OCI-M2 (cell line): ENCODE measurements at regions not wholly inside any gene's neighbourhood (a gene's known extent, or its start where the extent isn't known, plus 50 kb on each side); places are given as distances from the start of the nearest gene placed in this dataset.
"Not testable (repeated sequence)": the region's sequence is repeated elsewhere in the genome, so short reads cannot be mapped to it uniquely, and the experiment has no call there.

Experiments
- DNase-seq: peaks from one replicate; lab custom pipeline; 2025; ENCODE audit not compliant: unreplicated experiment; lab: John Stamatoyannopoulos, UW

DNA sequence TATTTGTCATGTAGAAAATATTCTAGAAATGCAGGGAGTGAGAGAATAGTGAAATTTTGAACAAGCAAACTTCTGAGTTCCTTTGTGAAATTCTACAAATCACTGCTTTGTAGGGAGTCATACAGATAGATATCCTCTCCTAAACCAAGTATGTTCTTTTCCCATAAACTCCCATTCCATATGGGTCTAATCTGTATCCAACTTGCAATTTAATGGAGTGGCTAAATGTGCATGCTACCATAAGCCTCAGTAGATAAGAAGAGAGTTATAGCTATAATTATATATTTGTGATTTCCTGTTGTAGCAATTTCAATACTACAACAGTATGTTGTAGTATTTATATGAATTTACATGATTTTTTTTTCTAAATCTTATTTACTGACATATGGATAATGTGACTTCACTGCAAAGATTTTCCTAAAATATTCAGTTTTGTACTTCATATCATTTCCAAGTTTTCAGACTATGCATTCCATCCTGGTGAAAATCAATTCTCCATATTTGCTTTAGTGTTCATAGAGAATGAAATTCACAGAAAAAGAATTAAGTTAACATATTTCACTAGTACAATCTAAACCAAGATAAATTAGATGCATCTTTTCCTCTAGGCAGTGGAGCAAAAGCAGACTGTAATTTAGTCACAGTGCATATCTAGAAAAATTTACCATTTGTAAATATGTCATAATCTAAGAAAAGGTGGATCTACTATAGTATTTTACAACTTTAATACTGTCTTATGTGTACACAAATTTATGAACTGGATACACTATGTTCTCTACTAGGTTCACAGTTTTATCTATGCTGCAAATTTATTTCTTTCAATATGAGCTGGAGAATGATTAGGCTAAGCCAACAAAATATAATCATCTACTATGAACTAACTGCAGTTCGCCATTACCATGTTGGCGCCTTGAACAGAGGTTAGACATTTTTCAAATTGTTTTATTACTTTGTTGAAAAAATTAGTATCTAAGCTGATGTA lies 372.9 kb upstream of the NDST3 start:
- no peak for DNase-seq

DNA sequence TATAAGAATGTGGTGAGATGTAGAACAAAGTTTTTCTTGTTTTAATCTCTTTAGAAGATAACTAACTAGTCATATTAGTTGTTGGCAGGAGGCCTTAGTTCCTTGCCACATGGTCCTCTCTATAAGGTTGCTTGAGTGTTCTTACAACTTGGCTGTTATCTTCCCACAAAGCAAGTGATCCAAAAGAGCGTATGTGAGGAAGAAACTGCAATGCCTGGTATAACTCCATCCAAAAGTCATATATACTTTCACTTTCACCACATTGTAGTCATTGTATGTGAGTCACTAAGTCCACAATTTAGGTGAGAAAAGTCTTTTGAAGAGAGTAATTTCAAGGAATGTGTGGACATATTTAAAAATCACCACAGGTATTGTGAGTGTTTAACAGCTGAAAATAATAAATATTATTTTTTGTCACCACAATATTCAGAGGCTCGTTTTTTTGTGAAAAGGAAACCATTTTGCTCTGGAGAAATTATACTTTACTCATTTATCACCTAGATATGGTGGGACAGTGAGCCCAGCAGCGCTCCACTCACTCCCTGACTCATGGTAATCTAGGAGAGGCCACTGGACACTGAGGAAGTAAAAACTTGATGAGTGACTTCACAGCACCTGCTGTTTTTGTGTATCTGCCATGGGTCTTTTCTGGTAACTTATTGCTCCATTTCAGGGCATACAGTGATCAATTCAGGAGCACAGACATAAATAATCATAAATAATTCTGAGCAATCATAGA lies 369.4 kb upstream of the NDST3 start:
- DNase-seq = no peak

DNA sequence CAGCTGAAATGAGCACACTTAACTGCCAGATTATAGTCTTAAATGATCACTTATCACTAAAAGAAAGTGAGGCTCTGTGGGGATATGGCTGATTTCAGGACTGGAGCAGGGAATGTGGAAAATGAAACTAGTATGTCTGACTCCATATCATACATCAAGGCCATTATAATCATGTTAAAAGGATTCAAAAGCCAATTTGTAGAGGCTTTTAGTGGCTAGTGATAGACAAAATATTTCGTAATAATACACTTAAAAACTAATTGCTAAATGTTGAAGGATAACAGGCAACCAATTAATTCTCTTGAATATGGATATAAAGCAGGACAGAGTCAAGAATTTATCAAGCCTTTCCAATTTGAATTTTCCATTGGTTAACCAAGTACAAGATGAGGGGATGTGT lies 358.1 kb upstream of the NDST3 start:
- DNase-seq = no peak

DNA sequence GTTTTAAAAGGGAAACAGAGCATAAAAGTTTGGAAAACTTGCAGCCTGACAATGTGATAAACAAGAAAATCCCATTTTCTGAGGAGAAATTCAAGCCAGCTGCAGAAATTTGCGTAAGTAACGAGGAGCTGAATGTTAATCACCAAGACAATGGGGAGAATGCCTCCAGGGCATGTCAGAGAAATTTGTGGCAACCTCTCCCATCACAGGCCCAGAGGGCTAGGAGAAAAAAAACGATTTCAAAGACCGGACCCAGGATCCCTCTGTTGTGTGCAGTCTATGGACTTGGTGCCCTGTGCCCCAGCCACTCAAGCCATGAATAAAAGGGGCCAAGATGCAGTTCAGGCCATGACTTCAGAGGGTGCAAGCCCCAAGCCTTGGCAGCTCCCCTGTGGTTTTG lies 355.4 kb upstream of the NDST3 start:
- no peak for DNase-seq

GRCh38 chr4:117691572-117692351 lies 342.5 kb upstream of the NDST3 start:
- no peak for DNase-seq

DNA sequence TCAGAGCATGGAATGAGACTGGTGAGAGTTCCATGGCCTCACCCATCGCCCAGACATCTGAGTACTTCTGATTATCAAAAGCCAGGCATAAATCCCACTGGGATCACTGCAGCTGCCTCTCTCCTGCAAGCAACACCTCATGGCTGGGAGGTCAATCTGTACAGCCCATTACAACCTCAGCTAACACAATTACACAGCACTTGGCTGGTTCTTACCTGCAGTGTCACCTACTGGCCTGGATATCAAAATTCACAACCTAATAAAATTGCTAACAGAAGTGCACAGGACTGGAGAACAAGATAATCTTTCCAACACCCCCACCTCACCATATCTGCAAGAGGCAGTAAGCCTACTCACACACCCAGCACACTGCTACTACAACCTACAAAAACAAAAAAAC lies 341.7 kb upstream of the NDST3 start:
- DNase-seq = no peak

DNA sequence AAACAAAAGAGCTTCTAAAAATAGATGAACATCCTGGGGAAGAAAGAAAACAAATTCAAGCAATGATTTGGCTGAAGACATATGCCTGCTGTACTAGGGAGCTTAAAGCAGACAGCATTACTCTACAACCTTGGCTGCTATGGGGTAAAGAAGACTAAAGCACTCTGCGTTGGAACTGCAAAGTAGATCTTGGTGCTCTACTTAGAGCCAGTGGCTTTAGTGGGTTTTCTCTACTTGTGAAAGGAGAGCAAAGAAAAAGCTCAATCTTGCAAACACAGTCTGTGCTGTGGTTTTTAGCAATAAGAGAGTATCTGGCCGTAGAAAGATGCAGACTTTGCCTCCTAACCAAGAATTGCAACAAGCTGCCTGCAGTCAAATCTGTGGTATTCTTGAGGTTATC lies 334.7 kb upstream of the NDST3 start:
- DNase-seq = no peak

DNA sequence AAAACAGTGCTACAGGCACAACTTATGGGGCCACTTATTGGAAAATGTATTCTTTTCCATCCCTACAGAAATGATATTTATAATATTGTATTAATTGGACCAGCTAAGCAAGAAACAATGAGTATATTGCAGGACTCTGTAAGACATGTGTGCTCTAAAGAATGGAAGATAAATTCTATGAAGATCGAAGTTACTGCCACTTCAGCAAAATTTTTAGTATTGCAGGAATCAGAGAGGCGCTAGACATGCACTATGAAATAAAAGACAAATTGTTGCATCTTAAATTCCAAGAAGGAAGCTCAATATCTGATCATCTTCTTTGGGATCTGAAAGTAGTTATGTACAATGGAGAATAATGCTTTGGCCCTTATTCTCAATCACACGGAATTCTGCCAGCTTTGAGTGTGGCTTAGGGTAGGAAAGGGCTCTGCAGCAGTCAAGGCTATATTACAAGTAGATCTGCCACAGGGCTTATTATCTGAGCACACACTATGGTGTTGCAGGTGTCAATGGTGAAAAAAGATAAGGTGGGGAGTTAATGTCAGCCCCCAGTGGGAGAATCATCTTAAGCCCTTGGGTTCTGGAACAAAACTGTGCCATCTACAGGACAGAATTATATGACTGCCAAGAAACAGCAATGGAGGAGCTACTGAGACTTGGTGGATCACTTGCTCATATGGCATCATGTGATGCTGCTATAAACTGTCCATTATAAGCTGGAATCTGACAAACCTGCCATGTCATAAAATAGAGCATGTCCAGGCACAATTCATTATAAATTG lies 334.0 kb upstream of the NDST3 start:
- DNase-seq = no peak

DNA sequence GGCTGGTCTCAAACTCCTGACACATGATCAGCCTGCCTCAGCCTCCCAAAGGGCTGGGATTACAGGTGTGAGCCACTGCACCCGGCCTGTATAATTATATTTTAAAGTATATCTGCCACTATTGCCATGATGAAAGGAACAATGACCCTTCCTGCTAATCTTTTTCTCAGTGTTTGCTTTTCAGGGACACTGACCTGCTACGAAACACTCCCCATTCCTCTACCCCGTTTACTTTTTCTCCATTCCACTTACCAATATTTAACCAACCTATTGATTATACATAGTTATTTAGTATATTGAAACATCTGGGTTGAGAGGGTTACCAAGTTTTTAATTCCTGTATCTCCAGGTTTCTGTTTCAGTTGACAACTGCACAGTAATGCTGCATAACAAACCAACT lies 331.9 kb upstream of the NDST3 start:
- no peak for DNase-seq

GRCh38 chr4:117704721-117705120 lies 329.6 kb upstream of the NDST3 start:
- DNase-seq = no peak

DNA sequence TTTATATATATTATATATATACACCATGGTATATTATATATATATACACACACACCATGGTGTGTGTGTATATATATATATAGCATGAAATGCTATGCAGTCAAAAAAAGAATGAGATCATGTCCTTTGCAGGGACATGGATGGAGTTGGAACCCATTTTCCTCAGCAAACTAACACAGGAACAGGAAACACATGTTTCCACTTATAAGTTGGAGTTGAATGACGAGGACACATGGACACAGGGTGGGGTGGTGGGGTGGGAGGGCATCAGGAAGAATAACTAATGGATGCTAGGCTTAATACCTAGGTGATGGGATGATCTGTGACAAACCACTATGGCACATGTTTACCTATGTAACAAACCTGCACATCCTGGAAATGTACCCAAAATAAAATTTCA lies 293.6 kb upstream of the NDST3 start:
- DNase-seq = no peak

- DNase-seq = not testable (repeated sequence)
These were observed 288.9 kb upstream of the NDST3 start for GRCh38 chr4:117745379-117745778.

- no peak for DNase-seq
These were observed 278.8 kb upstream of the NDST3 start for GRCh38 chr4:117755438-117755837.

DNA sequence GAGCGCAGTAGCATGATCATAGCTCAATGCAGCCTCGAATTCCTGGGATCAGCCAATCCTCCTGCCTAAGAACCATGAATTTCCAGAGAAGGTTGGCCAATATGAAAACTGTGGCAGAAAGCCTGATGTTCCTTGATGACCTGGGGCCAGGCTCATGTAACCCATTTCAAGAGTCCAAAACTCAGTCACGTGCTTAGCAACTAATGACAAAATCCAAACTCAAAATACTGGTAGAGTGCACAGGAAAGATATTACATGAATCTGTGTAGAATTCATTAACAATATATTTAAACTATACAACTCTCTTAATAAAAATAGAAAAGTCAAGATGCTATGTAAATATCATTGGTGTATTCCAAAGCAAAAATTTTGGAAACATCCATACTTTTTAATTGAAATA lies 265.7 kb upstream of the NDST3 start:
- no peak for DNase-seq

DNA sequence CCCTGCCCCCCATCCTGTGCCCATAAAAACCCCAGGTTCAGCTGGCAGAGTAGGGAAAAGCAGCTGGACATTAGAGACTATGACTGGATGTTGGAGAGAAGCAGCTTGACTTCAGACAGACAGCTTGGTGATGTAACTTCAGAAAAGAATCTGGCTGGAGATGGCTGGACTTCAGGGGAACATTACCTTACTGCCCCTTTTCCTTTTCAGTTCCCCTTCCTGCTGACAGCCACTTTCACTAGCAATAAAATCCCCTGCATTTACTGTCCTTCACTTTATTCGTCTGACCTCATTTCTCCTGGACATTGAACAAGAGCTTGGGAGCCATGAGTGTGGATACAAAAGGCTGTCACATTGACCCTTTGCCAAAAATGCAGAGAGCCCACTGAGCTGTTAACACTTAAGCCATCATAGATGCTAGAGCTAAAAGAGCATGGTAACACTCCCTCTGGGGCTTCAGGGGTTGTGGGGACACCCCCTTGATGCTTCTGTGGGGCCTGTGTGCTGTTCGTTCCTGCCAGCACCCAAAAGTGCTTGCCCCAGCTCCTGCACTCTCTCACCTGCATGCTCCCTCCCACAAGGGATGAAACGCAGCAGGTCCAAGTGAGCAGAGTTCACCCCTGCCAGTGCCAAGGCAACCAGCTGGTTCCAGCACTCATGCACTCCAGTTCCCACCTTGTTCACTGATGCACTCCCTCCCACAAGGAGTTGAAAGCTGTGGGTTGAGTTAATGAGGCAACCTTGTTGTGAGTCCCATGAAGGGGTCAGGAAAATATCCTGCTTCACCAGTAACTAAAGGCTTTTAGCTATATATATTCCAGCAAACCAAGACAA lies 263.8 kb upstream of the NDST3 start:
- no peak for DNase-seq

GRCh38 chr4:117771647-117772337 lies 262.5 kb upstream of the NDST3 start:
- DNase-seq = no peak

- no peak for DNase-seq
These were observed 261.0 kb upstream of the NDST3 start for GRCh38 chr4:117773064-117773936.

DNA sequence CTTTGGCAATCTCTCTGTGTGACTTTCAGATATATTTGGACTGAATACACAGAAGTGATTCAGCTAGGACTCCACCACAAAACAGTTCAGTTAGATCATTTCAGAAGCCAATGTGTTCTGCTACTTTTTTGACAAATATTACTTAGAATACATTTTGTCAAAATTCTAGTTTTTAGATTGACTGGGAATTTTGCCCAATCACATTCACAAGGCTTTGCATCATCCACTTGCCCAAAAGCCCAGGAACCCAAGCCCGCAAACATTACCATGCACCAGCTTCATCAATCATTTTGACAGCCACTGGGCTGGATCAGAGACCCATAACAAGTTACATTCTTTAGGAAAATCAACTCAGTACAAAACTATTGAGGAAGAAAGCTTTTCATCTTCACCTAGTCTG lies 256.6 kb upstream of the NDST3 start:
- DNase-seq = no peak
